ENCODE measurements at regions not wholly inside any gene's neighbourhood (a gene's known extent, or its start where the extent isn't known, plus 50 kb on each side); places are given as distances from the start of the nearest gene placed in this dataset.
"Not testable (repeated sequence)": the region's sequence is repeated elsewhere in the genome, so short reads cannot be mapped to it uniquely, and the experiment has no call there.

GRCh38 chr6:7021301-7021700 lies 86.5 kb upstream of the RREB1 start:
- no peak overlapping the region for H3K27ac ChIP-seq (ENCODE audit: low read depth, low read length)
- no peaks in the 10 kb centered on the region for H3K9me3 ChIP-seq (ENCODE audit: control insufficient read depth, insufficient read depth, low read length)
- CTCF ChIA-PET: no interaction called here
- POLR2A ChIA-PET: no interaction called here
- TF ChIP-seq, protein P1, sequence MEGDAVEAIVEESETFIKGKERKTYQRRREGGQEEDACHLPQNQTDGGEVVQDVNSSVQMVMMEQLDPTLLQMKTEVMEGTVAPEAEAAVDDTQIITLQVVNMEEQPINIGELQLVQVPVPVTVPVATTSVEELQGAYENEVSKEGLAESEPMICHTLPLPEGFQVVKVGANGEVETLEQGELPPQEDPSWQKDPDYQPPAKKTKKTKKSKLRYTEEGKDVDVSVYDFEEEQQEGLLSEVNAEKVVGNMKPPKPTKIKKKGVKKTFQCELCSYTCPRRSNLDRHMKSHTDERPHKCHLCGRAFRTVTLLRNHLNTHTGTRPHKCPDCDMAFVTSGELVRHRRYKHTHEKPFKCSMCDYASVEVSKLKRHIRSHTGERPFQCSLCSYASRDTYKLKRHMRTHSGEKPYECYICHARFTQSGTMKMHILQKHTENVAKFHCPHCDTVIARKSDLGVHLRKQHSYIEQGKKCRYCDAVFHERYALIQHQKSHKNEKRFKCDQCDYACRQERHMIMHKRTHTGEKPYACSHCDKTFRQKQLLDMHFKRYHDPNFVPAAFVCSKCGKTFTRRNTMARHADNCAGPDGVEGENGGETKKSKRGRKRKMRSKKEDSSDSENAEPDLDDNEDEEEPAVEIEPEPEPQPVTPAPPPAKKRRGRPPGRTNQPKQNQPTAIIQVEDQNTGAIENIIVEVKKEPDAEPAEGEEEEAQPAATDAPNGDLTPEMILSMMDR (IDR thresholded peaks at IDR 0.05; ENCODE audit: low read depth, low read length): no peak
- H3K4me3 ChIP-seq (ENCODE audit: low read depth, low read length): no peak overlapping the region
- DNase-seq (ENCODE audit: low read depth, low spot score): no peak
- peaks cover 3% of the 10 kb centered on the region for H3K27me3 ChIP-seq (ENCODE audit: control insufficient read depth, insufficient read depth, low read length)

DNA sequence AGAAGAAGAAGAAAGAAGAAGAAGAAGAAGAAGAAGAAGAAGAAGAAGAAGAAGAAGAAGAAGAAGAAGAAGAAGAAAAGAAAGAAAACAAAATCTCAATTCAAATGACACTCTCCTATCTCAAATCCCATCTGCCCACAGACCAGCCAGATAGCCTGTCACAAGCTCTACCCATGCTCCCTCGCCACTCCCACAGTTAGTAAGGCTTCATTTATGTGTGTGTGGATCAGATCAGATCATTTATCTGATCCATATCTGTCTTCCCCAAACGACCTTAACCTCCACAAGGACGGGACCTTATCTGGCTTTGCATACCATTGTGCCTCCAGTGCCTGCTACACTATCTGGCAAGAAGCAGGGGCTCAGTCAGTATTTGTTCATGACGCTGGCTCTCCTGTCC lies 81.9 kb upstream of the RREB1 start:
- H3K27me3 ChIP-seq (ENCODE audit: control insufficient read depth, insufficient read depth, low read length): no peaks in the 10 kb centered on the region
- no peak for DNase-seq (ENCODE audit: low read depth, low spot score)
- H3K9me3 ChIP-seq (ENCODE audit: control insufficient read depth, insufficient read depth, low read length): no peaks in the 10 kb centered on the region
- no peak overlapping the region for H3K4me3 ChIP-seq (ENCODE audit: low read depth, low read length)
- CTCF ChIA-PET: no interaction called here
- POLR2A ChIA-PET: no interaction called here
- TF ChIP-seq, protein P1 (IDR thresholded peaks at IDR 0.05; ENCODE audit: low read depth, low read length): no peak
- no peak overlapping the region for H3K27ac ChIP-seq (ENCODE audit: low read depth, low read length)

DNA sequence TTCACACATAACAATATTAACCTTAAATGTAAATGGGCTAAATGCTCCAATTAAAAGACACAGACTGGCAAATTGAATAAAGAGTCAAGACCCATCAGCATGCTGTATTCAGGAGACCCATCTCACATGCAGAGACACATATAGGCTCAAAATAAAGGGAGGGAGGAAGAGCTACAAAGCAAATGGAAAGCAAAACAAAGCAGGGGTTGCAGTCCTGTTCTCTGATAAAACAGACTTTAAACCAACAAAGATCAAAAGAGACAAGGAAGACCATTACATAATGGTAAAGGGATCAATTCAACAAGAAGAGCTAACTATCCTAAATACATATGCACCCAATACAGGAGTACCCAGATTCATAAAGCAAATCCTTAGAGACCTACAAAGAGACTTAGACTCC lies 78.8 kb upstream of the RREB1 start:
- POLR2A ChIA-PET: not testable (repeated sequence)

DNA sequence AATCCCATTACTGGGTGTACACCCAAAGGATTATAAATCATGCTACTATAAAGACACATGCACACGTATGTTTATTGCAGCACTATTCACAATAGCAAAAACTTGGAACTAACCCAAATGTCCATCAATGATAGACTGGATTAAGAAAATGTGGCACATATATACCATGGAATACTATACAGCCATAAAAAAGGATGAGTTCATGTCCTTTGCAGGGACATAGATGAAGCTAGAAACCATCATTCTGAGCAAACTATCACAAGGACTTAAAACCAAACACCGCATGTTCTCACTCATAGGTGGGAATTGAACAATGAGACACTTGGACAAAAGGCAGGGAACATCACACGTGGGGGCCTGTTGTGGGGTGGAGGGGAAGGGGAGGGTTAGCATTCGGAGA lies 76.8 kb upstream of the RREB1 start:
- H3K27me3 ChIP-seq (ENCODE audit: control insufficient read depth, insufficient read depth, low read length): peaks cover 15% of the 10 kb centered on the region
- POLR2A ChIA-PET; H3K9me3 ChIP-seq (ENCODE audit: control insufficient read depth, insufficient read depth, low read length); DNase-seq (ENCODE audit: low read depth, low spot score); H3K27ac ChIP-seq (ENCODE audit: low read depth, low read length); H3K4me3 ChIP-seq (ENCODE audit: low read depth, low read length); CTCF ChIA-PET: not testable (repeated sequence)

More for the DNA sequence above, 78.8 kb upstream of the RREB1 start:
- H3K27ac ChIP-seq (ENCODE audit: low read depth, low read length); CTCF ChIA-PET; H3K4me3 ChIP-seq (ENCODE audit: low read depth, low read length); H3K9me3 ChIP-seq (ENCODE audit: control insufficient read depth, insufficient read depth, low read length); DNase-seq (ENCODE audit: low read depth, low spot score): not testable (repeated sequence)
- H3K27me3 ChIP-seq (ENCODE audit: control insufficient read depth, insufficient read depth, low read length): peaks cover 10% of the 10 kb centered on the region

- Histone ChIP-seq H3K9me3 (ENCODE audit: control insufficient read depth, insufficient read depth, low read length) (no peaks in the 10 kb centered on the region), H3K27me3 (ENCODE audit: control insufficient read depth, insufficient read depth, low read length) (peaks cover 15% of the 10 kb centered on the region), H3K4me3 (ENCODE audit: low read depth, low read length) (no peak overlapping the region), H3K27ac (ENCODE audit: low read depth, low read length) (no peak overlapping the region)
- CTCF ChIA-PET: no interaction called here
- DNase-seq (ENCODE audit: low read depth, low spot score): no peak
- POLR2A ChIA-PET: no interaction called here
- TF ChIP-seq, protein P1 (IDR thresholded peaks at IDR 0.05; ENCODE audit: low read depth, low read length): no peak
These were observed 74.6 kb upstream of the RREB1 start for GRCh38 chr6:7033202-7033601.

DNA sequence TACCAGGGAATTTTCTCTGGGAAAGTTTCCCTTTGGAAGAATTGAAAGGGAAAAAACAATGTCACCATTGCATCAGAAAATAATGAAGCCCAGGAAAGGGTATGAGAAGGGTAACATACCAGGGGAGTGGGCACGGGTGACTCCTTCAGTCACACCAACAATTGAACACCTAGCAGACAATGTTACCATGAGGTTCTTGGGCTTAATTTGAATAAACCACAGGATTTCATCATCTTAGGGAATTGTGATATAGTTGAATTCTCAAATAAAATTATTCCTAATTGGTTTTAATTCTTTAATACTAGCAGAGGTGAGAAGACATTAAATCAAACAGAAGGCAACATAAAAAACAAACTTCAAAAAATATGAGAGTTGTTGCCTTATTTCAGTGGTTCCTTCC lies 73.7 kb upstream of the RREB1 start:
- Histone ChIP-seq H3K4me3 (ENCODE audit: low read depth, low read length) (no peak overlapping the region), H3K27ac (ENCODE audit: low read depth, low read length) (no peak overlapping the region), H3K9me3 (ENCODE audit: control insufficient read depth, insufficient read depth, low read length) (no peaks in the 10 kb centered on the region), H3K27me3 (ENCODE audit: control insufficient read depth, insufficient read depth, low read length) (peaks cover 15% of the 10 kb centered on the region)
- ChIA-PET CTCF (interaction anchor here (0.6 kb wide), 1 partner anchor 39 kb away, joined by 4 read pairs; no protein-coding TSS in a partner anchor), POLR2A (no interaction called here)
- TF ChIP-seq, protein P1 (IDR thresholded peaks at IDR 0.05; ENCODE audit: low read depth, low read length): no peak
- no peak for DNase-seq (ENCODE audit: low read depth, low spot score)
